PFSK-1 (cell line): ENCODE measurements at regions not wholly inside any gene's neighbourhood (a gene's known extent, or its start where the extent isn't known, plus 50 kb on each side); places are given as distances from the start of the nearest gene placed in this dataset.

ENCODE experiments used
- FOXP2 ChIP-seq: optimal IDR thresholded peaks from 2 replicates; pipeline ENCODE3; 2011; ENCODE audit warnings: borderline replicate concordance, control low read depth, inconsistent platforms; ENCODE audit not compliant: insufficient read depth; ENCODE audit errors: extremely low read length, extremely low read depth
- POLR2AphosphoS5 ChIP-seq: IDR thresholded peaks from 2 replicates; pipeline ENCODE4 v1.6.1; 2012; ENCODE audit warnings: low read depth, mild to moderate bottlenecking, control low read depth, low read length, moderate library complexity
- REST ChIP-seq, 2 experiments: IDR thresholded peaks; 2 replicates each; pipeline versions ENCODE4 v1.6.1 to v1.8.0; 2011 to 2012; ENCODE audit warnings: low read depth in 2 of 2, low read length in 2 of 2, control low read depth in 1 of 2, inconsistent platforms in 1 of 2, mild to moderate bottlenecking in 1 of 2, moderate library complexity in 1 of 2; ENCODE audit not compliant: insufficient read depth in 1 of 2
- SIN3A ChIP-seq: IDR thresholded peaks from 2 replicates; pipeline ENCODE4 v1.6.1; 2012; ENCODE audit warnings: mild to moderate bottlenecking, low read length, moderate library complexity, borderline replicate concordance; ENCODE audit not compliant: insufficient read depth
- TAF1 ChIP-seq: IDR thresholded peaks from 2 replicates; pipeline ENCODE4 v1.6.1; 2012; ENCODE audit warnings: low read length, control low read depth, borderline replicate concordance; ENCODE audit not compliant: insufficient read depth

GRCh38 chr3:176651622-176652021 lies 545.7 kb downstream of the TBL1XR1 start:
- TF ChIP-seq POLR2AphosphoS5 (no peak), SIN3A (no peak), FOXP2 (no peak), TAF1 (no peak), REST (IDR thresholded peaks at IDR 0.05; ENCODE audit: insufficient read depth in 1 of 2, low read depth in 2 of 2, low read length in 2 of 2) (no peak)

GRCh38 chr3:176650478-176650877 lies 546.8 kb downstream of the TBL1XR1 start:
- TF ChIP-seq SIN3A (no peak), FOXP2 (no peak), TAF1 (no peak), REST (IDR thresholded peaks at IDR 0.05; ENCODE audit: insufficient read depth in 1 of 2, low read depth in 2 of 2, low read length in 2 of 2) (no peak), POLR2AphosphoS5 (no peak)

- TF ChIP-seq POLR2AphosphoS5 (no peak), FOXP2 (no peak), REST (IDR thresholded peaks at IDR 0.05; ENCODE audit: insufficient read depth in 1 of 2, low read depth in 2 of 2, low read length in 2 of 2) (no peak), SIN3A (no peak), TAF1 (no peak)
Observed at GRCh38 chr3:176647987-176648386, 549.3 kb downstream of the TBL1XR1 start.

- TF ChIP-seq REST (IDR thresholded peaks at IDR 0.05; ENCODE audit: insufficient read depth in 1 of 2, low read depth in 2 of 2, low read length in 2 of 2) = no peak
- TF ChIP-seq TAF1 = no peak
- no peak for TF ChIP-seq SIN3A
- TF ChIP-seq POLR2AphosphoS5 = no peak
- no peak for TF ChIP-seq FOXP2
Observed at GRCh38 chr3:176633511-176633910, 563.8 kb downstream of the TBL1XR1 start.

GRCh38 chr3:176632925-176633324 lies 564.4 kb downstream of the TBL1XR1 start:
- TF ChIP-seq REST (IDR thresholded peaks at IDR 0.05; ENCODE audit: insufficient read depth in 1 of 2, low read depth in 2 of 2, low read length in 2 of 2) = no peak
- no peak for TF ChIP-seq SIN3A
- TF ChIP-seq TAF1 = no peak
- TF ChIP-seq POLR2AphosphoS5 = no peak
- no peak for TF ChIP-seq FOXP2
